DMS 273 (cell line): ENCODE measurements at regions not wholly inside any gene's neighbourhood (a gene's known extent, or its start where the extent isn't known, plus 50 kb on each side); places are given as distances from the start of the nearest gene placed in this dataset.
"Not testable (repeated sequence)": the region's sequence is repeated elsewhere in the genome, so short reads cannot be mapped to it uniquely, and the experiment has no call there.

ENCODE experiments used
- DNase-seq: peaks from one replicate; lab custom pipeline; 2025; ENCODE audit not compliant: unreplicated experiment; lab: John Stamatoyannopoulos, UW

DNA sequence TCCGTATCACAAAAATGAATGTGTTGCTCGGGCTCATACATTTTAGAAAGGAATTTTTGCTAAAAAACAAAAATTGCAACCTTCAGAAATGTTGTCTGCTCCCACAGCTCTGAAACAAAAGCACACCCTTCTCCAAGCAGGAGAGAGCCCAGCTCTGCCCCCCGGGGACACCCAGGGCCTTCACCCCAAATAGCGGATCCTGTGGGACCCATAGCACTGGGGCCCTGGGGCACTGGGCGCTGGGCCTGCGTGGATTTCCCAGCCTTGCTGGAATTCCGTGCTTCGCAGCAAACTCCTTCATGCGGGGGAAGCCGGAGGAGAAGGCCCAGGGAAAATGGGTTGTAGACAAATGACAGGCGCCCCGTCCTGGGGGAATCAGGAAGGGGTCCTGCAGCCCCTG, 50.5 kb upstream of the SFSWAP start:
- DNase-seq = not testable (repeated sequence)
